Stomach (tissue), 4 donors: ENCODE measurements at regions not wholly inside any gene's neighbourhood (a gene's known extent, or its start where the extent isn't known, plus 50 kb on each side); places are given as distances from the start of the nearest gene placed in this dataset.

Experiments
- EP300 ChIP-seq: sonication (generic); formaldehyde crosslinking; IDR thresholded peaks from one replicate; pipeline ENCODE4 v1.6.1; 2017; ENCODE audit warnings: antibody characterized with exemption
- POLR2A ChIP-seq, 4 donors: fragments of 450-650 bp; IDR thresholded peaks; one replicate each; pipeline ENCODE4 v1.6.1; 2016; ENCODE audit warnings: antibody characterized with exemption in 4 of 4, control low read depth in 2 of 4, mild to moderate bottlenecking in 1 of 4, moderate library complexity in 1 of 4
- POLR2AphosphoS5 ChIP-seq, 3 donors: sonication (generic); formaldehyde crosslinking; IDR thresholded peaks; one replicate each; pipeline ENCODE4 v1.6.1; 2016; ENCODE audit warnings: antibody characterized with exemption in 3 of 3
- TF ChIP-seq, protein P1 (sequence below), 7 experiments: fragments of 450-650 bp in 4 of 7; fragments of 200-600 bp in 3 of 7; sonication (generic) in 3 of 7; IDR thresholded peaks; one replicate each; pipeline ENCODE4 v1.5.1; 2016 to 2019; ENCODE audit warnings: antibody characterized with exemption in 7 of 7, control low read depth in 2 of 7, mild to moderate bottlenecking in 1 of 7

DNA sequence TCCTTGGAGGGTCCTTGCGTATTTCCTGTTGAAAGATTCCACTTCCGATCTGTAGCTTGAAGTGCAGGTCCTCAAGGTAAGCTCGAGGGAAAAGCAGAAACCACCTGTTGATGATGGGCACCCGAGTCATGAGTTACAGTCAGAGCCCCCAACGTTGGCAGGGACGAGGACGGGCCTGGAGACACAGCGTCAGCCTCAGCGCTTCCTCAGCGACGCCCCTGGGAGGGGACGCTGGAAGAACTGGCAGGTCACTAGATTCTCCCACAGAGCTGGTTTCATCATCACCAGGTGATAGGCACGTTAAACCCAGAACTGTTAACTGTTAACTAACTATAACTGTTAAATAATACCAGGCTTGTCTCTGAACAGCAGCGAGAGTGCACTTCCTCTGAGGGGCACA, 101.8 kb downstream of the TNFAIP2 start:
- TF ChIP-seq, protein P1, sequence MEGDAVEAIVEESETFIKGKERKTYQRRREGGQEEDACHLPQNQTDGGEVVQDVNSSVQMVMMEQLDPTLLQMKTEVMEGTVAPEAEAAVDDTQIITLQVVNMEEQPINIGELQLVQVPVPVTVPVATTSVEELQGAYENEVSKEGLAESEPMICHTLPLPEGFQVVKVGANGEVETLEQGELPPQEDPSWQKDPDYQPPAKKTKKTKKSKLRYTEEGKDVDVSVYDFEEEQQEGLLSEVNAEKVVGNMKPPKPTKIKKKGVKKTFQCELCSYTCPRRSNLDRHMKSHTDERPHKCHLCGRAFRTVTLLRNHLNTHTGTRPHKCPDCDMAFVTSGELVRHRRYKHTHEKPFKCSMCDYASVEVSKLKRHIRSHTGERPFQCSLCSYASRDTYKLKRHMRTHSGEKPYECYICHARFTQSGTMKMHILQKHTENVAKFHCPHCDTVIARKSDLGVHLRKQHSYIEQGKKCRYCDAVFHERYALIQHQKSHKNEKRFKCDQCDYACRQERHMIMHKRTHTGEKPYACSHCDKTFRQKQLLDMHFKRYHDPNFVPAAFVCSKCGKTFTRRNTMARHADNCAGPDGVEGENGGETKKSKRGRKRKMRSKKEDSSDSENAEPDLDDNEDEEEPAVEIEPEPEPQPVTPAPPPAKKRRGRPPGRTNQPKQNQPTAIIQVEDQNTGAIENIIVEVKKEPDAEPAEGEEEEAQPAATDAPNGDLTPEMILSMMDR (IDR thresholded peaks at IDR 0.05) = no peak
- TF ChIP-seq POLR2A (IDR thresholded peaks at IDR 0.05) (no peak), POLR2AphosphoS5 (IDR thresholded peaks at IDR 0.05) (no peak), EP300 (no peak)
